HG02970 (cell line): ENCODE measurements at regions not wholly inside any gene's neighbourhood (a gene's known extent, or its start where the extent isn't known, plus 50 kb on each side); places are given as distances from the start of the nearest gene placed in this dataset.
"Not testable (repeated sequence)": the region's sequence is repeated elsewhere in the genome, so short reads cannot be mapped to it uniquely, and the experiment has no call there.

Source experiments
- ATAC-seq: cut with Tn5 transposase; IDR thresholded peaks from one replicate; pipeline ENCODE4 v1.9.1; 2021; ENCODE audit warnings: mild to moderate bottlenecking, moderate library complexity, moderate number of reproducible peaks; ENCODE audit not compliant: unreplicated experiment, low FRiP score

GRCh38 chr7:35908331-35909216 lies 107.7 kb downstream of the SEPTIN7 start:
- no peak for ATAC-seq

DNA sequence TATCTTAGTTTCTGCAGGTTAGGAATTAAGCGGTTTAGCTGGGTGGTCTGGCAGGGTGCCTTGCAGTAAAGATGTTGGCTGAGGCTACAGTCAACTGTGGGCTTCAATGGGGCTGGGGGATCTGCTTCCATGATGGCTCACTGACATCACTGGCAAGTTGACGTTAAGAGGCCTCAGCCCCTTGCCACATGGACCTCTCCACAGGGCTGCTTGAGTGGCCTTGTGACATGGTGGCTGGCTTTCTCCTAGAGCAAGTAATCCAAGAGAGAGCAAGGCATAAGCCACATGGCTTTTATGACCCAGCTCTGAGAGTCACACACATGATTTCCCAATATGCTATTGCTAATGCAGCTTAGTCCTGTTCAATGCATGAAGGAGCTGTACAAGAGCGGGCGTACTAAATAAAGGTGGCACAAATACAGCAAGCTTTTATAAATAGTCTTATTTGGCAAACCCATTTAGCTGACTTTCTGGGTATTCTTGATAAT lies 109.1 kb downstream of the SEPTIN7 start:
- no peak for ATAC-seq

DNA sequence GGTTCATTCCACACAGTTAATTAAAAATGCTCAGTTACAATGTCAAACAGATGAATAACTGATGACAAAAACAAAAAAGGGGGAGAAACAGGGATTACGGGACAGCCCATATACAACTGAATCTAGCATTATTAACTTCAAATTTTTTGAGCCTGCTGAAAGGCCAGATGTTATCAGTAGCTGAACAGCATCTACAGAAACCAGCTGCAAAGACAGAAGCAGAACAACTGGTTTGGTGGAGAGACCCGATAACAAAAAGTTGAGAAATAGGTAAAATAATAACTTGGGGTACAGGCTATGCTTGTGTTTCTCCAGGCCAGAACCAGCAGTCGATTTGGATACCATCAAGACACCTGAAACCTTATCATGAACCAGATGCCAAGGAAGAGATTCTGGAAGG lies 109.8 kb downstream of the SEPTIN7 start:
- not testable (repeated sequence) for ATAC-seq

DNA sequence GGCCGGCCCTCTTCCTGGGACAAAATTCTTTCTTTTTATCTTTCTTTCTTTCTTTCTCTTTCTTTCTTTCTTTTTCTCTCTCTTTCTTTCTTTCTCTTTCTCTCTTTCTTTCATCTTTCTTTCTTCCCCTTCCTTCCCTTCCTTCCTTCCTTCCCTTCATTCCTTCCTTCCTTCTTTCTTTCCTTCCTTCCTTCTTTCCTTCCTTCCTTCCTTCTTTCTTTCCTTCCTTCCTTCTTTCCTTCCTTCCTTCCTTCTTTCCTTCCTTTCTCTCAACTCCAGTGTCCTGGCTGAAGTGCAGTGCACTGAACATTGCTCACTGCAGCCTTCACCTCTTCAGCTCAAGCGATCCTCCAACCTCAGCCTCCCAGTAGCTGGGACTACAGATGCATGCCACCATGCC lies 112.5 kb downstream of the SEPTIN7 start:
- not testable (repeated sequence) for ATAC-seq

DNA sequence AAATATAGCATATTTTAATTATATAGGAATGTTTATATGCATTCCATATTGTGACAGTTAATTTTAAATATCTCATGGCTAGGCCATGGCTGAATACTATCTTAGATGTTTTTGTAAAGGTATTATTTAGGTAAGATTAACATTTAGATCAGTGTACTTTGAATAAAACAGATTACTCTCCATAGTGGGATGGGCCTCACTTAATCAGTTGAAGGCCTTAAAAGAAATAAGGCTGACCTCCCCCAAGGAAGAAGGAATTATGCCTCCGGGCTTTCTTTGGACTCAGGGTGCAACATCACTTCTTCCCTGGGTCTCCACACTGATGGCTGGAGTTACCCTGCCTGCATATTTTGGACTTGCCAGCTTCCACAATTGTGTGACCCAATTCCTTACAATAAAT lies 113.4 kb downstream of the SEPTIN7 start:
- ATAC-seq = not testable (repeated sequence)

DNA sequence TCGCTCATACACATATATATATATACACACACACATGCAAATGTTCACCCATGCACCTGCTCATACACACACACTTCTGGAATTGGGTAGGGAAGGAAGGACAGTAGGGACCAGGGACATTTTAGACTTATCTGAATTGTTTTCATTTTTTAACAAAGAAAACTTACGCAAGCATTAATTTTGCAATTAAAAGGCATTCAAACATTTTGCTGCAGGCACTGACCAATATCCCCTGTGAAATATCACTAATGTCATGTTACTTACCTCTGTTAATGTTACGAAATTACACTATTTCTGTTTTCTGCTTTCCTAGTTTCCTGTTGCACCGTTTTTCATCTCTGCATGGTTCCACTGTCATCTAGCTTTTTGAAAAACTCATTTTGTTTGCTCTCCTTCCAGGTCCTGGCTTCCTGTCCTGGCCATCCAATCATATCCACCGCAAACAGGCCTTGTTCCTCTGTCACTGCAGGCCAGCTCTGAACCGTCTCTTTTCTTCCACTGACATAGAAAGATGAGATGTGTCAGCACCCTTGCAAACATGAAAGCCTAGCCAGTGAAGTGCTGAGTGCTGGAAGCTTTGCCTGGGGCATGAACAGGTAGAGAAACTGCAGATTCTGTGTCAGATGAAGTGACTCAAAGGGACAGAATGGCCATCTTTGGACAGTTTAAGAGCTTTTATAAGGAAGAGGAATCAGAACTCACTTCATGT lies 114.5 kb downstream of the SEPTIN7 start:
- ATAC-seq = not testable (repeated sequence)

DNA sequence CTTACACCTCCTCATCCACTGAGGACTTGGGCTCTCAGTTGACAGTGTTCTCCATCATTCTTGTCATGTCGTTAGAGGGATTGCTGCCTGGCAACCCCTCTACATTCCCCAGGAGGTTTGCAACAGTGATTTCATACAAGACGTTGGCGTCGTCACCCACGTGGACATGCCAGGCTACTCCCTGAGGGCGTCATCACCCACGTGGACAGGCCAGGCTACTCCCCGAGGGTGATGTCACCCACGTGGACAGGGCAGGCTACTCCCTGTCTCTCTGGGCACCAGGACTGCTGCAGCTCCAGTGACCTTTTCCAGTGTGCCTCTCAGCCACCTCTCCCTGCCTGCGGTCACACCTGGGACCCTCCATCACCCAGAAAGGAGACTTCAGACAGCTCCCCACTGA lies 117.4 kb downstream of the SEPTIN7 start:
- ATAC-seq = not testable (repeated sequence)

- ATAC-seq = not testable (repeated sequence)
These were observed 118.8 kb downstream of the SEPTIN7 start for GRCh38 chr7:35919607-35920006.

- not testable (repeated sequence) for ATAC-seq
These were observed 120.5 kb downstream of the SEPTIN7 start for GRCh38 chr7:35921338-35921737.

GRCh38 chr7:35924668-35925067 lies 123.8 kb downstream of the SEPTIN7 start:
- not testable (repeated sequence) for ATAC-seq

- not testable (repeated sequence) for ATAC-seq
These were observed 126.1 kb downstream of the SEPTIN7 start for GRCh38 chr7:35926966-35927365.

GRCh38 chr7:35931134-35931533 lies 130.3 kb downstream of the SEPTIN7 start:
- ATAC-seq = not testable (repeated sequence)

GRCh38 chr7:35931551-35931950 lies 130.7 kb downstream of the SEPTIN7 start:
- ATAC-seq = not testable (repeated sequence)

DNA sequence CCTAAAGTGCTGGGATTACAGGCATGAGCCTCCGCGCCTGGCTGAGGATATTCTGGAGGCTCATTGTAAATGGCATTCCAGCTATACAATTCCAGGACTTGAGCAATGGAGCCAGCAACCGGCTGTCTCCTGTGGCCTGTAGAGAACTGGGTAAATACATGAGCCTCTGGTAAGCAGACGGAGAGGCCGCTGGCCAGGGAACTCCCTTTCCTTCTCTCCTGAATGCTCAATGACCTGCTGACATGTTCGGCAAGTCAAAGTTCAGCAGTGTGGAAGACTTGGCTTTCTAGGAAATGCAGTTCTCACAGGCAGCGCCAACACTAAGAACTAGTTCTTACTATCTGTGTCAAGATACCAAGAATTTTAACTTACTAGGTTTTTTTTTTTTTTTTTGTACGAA lies 139.8 kb downstream of the SEPTIN7 start:
- not testable (repeated sequence) for ATAC-seq

GRCh38 chr7:35945621-35946020 lies 144.8 kb downstream of the SEPTIN7 start:
- ATAC-seq = not testable (repeated sequence)

GRCh38 chr7:35955735-35956134 lies 154.9 kb downstream of the SEPTIN7 start:
- not testable (repeated sequence) for ATAC-seq

GRCh38 chr7:35956988-35957387 lies 156.1 kb downstream of the SEPTIN7 start:
- ATAC-seq = not testable (repeated sequence)

DNA sequence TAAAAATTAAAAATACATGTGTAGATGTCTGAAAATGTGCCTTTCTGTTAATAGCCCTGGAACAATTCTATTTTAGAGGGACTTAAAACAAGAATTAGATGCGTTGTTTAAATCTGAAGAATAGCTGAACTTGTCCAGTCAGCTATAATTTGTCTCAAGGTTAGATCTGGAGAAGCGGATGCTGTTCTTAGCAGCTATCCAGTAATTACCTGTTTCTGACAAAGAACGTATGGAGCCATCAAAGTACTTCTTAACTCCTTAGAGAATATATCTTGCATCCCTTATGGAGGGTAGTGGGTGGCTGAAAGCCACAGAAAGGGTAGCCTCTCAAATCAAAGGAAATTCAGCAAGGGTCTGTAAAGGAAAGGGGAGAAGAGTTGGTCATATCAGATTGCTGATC lies 160.4 kb downstream of the SEPTIN7 start:
- not testable (repeated sequence) for ATAC-seq

GRCh38 chr7:35962607-35963006 lies 161.8 kb downstream of the SEPTIN7 start:
- not testable (repeated sequence) for ATAC-seq

GRCh38 chr7:35967366-35968139 lies 166.7 kb downstream of the SEPTIN7 start:
- ATAC-seq = no peak
